Right atrium auricular region (tissue), 2 donors: ENCODE measurements at regions not wholly inside any gene's neighbourhood (a gene's known extent, or its start where the extent isn't known, plus 50 kb on each side); places are given as distances from the start of the nearest gene placed in this dataset.

Experiments
- DNase-seq: peaks from one replicate; pipeline ENCODE4 v3.0.0-alpha.2; 2019; ENCODE audit warnings: low spot score
- H3K27ac ChIP-seq, 2 donors: fragments of 200-600 bp; sonication (generic); 1 replicate in 1 of 2; 2 replicates in 1 of 2; pipeline ENCODE4 v1.5.1; 2016 to 2019
- H3K27me3 ChIP-seq, 2 donors: fragments of 200-600 bp; sonication (generic); one replicate each; pipeline versions ENCODE4 v1.5.1 to v1.6.0; 2017 to 2019
- H3K36me3 ChIP-seq: fragments of 200-600 bp; sonication (generic); one replicate; pipeline ENCODE4 v1.5.1; 2016
- H3K4me1 ChIP-seq, 2 donors: fragments of 200-600 bp; sonication (generic); one replicate each; pipeline versions ENCODE4 v1.5.1 to v1.6.0; 2017 to 2019
- H3K4me3 ChIP-seq, 2 donors: fragments of 200-600 bp; sonication (generic); 1 replicate in 1 of 2; 2 replicates in 1 of 2; pipeline ENCODE4 v1.5.1; 2017 to 2019; ENCODE audit warnings: mild to moderate bottlenecking in 1 of 2, moderate library complexity in 1 of 2
- H3K9me3 ChIP-seq, 2 donors: fragments of 200-600 bp; sonication (generic); one replicate each; pipeline ENCODE4 v1.5.1; 2019
- CTCF ChIP-seq, 2 donors: fragments of 200-600 bp; sonication (generic); IDR thresholded peaks; one replicate each; pipeline ENCODE4 v1.5.1; 2019; ENCODE audit warnings: antibody characterized with exemption in 2 of 2

GRCh38 chr2:129085386-129085785, 766.7 kb upstream of the HS6ST1 start:
- no peak for TF ChIP-seq CTCF (IDR thresholded peaks at IDR 0.05)
- Histone ChIP-seq H3K9me3 (no peaks in the 10 kb centered on the region), H3K4me1 (no peaks in the 10 kb centered on the region), H3K4me3 (no peak overlapping the region), H3K27ac (no peak overlapping the region), H3K27me3 (no peaks in the 10 kb centered on the region), H3K36me3 (no peaks in the 10 kb centered on the region)
- no peak for DNase-seq

GRCh38 chr2:129087133-129087813, 768.6 kb upstream of the HS6ST1 start:
- Histone ChIP-seq H3K36me3 (no peaks in the 10 kb centered on the region), H3K27me3 (no peaks in the 10 kb centered on the region), H3K4me1 (no peaks in the 10 kb centered on the region), H3K27ac (no peak overlapping the region), H3K9me3 (no peaks in the 10 kb centered on the region), H3K4me3 (no peak overlapping the region)
- TF ChIP-seq CTCF (IDR thresholded peaks at IDR 0.05), result no peak
- DNase-seq, result peak; percentile 72

- no peaks in the 10 kb centered on the region for H3K9me3 ChIP-seq
- H3K4me3 ChIP-seq, result no peak overlapping the region
- no peaks in the 10 kb centered on the region for H3K36me3 ChIP-seq
- TF ChIP-seq CTCF (IDR thresholded peaks at IDR 0.05), result no peak
- no peak overlapping the region for H3K27ac ChIP-seq
- no peaks in the 10 kb centered on the region for H3K4me1 ChIP-seq
- H3K27me3 ChIP-seq, result no peaks in the 10 kb centered on the region
- no peak for DNase-seq
Measured at GRCh38 chr2:129091620-129092019, 773.0 kb upstream of the HS6ST1 start.

GRCh38 chr2:129092956-129093355, 774.3 kb upstream of the HS6ST1 start:
- Histone ChIP-seq H3K27ac (no peak overlapping the region), H3K4me1 (no peaks in the 10 kb centered on the region), H3K36me3 (no peaks in the 10 kb centered on the region), H3K27me3 (no peaks in the 10 kb centered on the region), H3K4me3 (no peak overlapping the region), H3K9me3 (no peaks in the 10 kb centered on the region)
- DNase-seq, result no peak
- TF ChIP-seq CTCF (IDR thresholded peaks at IDR 0.05), result no peak

DNA sequence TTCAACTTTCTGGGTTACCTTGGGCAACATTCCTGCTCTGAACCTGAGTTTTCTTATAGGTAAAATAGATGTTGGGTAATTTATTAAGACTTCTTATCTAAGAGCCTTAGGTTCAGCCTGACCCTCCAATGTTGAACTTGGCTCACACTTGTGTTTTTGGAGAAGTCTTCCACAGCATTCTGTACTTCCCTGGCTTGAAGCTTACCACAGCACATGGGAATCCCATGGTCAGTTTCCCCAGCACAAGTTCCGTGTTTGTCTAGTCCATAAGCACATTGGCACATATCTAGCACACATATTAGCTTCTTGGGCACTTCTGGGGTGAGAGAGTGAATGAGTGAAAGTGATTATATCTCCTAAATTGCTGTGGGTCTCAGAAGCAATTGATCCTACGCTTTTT, 782.5 kb upstream of the HS6ST1 start:
- Histone ChIP-seq H3K9me3 (no peaks in the 10 kb centered on the region), H3K27ac (no peak overlapping the region), H3K4me1 (no peaks in the 10 kb centered on the region), H3K27me3 (no peaks in the 10 kb centered on the region), H3K4me3 (no peak overlapping the region), H3K36me3 (no peaks in the 10 kb centered on the region)
- TF ChIP-seq CTCF (IDR thresholded peaks at IDR 0.05), result no peak
- no peak for DNase-seq
